ENCODE measurements at regions not wholly inside any gene's neighbourhood (a gene's known extent, or its start where the extent isn't known, plus 50 kb on each side); places are given as distances from the start of the nearest gene placed in this dataset.

GRCh38 chr16:65336160-65336559 is 214.3 kb upstream of the CDH11 start:
- in situ Hi-C loops (cut with HindIII; ENCODE audit: low sequenced_read_pairs), result no loop called here
- no peak overlapping the region for H3K4me3 ChIP-seq (ENCODE audit: low read depth, low read length)
- no peak for TF ChIP-seq CTCF (IDR thresholded peaks at IDR 0.05; ENCODE audit: low read depth, low read length, missing control alignments)
- DNase-seq (ENCODE audit: low read depth), result peak; percentile 26

- in situ Hi-C loops (cut with HindIII; ENCODE audit: low sequenced_read_pairs), result no loop called here
- no peak for DNase-seq (ENCODE audit: low read depth)
- TF ChIP-seq CTCF (IDR thresholded peaks at IDR 0.05; ENCODE audit: low read depth, low read length, missing control alignments), result no peak
- no peak overlapping the region for H3K4me3 ChIP-seq (ENCODE audit: low read depth, low read length)
Observed at GRCh38 chr16:65334081-65334480, 212.2 kb upstream of the CDH11 start.

- in situ Hi-C loops (cut with HindIII; ENCODE audit: low sequenced_read_pairs), result no loop called here
Observed at GRCh38 chr16:65333283-65333682, 211.4 kb upstream of the CDH11 start.

GRCh38 chr16:65327346-65327745 is 205.5 kb upstream of the CDH11 start:
- in situ Hi-C loops (cut with HindIII; ENCODE audit: low sequenced_read_pairs), result no loop called here
- H3K4me3 ChIP-seq (ENCODE audit: low read depth, low read length), result no peak overlapping the region
- DNase-seq (ENCODE audit: low read depth), result no peak
- TF ChIP-seq CTCF (IDR thresholded peaks at IDR 0.05; ENCODE audit: low read depth, low read length, missing control alignments), result no peak

More at GRCh38 chr16:65333283-65333682, 211.4 kb upstream of the CDH11 start:
- no peak for DNase-seq (ENCODE audit: low read depth)
- TF ChIP-seq CTCF (IDR thresholded peaks at IDR 0.05; ENCODE audit: low read depth, low read length, missing control alignments), result no peak
- no peak overlapping the region for H3K4me3 ChIP-seq (ENCODE audit: low read depth, low read length)

GRCh38 chr16:65323655-65324237 is 201.9 kb upstream of the CDH11 start:
- TF ChIP-seq CTCF (IDR thresholded peaks at IDR 0.05; ENCODE audit: low read depth, low read length, missing control alignments), result no peak
- no peak for DNase-seq (ENCODE audit: low read depth)
- H3K4me3 ChIP-seq (ENCODE audit: low read depth, low read length), result no peak overlapping the region
- in situ Hi-C loops (cut with HindIII; ENCODE audit: low sequenced_read_pairs), result no loop called here

GRCh38 chr16:65319621-65320231 is 197.9 kb upstream of the CDH11 start:
- in situ Hi-C loops (cut with HindIII; ENCODE audit: low sequenced_read_pairs), result no loop called here
- no peak for TF ChIP-seq CTCF (IDR thresholded peaks at IDR 0.05; ENCODE audit: low read depth, low read length, missing control alignments)
- no peak overlapping the region for H3K4me3 ChIP-seq (ENCODE audit: low read depth, low read length)
- no peak for DNase-seq (ENCODE audit: low read depth)

Measured in astrocyte of the cerebellum (primary cell).